Testis (tissue), 2 donors: ENCODE measurements at regions not wholly inside any gene's neighbourhood (a gene's known extent, or its start where the extent isn't known, plus 50 kb on each side); places are given as distances from the start of the nearest gene placed in this dataset.

Source experiments
- CTCF ChIP-seq, 3 experiments: fragments of 450-650 bp in 2 of 3; fragments of 200-600 bp in 1 of 3; sonication (generic) in 1 of 3; IDR thresholded peaks; one replicate each; pipeline ENCODE4 v1.5.1; 2016 to 2019; ENCODE audit warnings: antibody characterized with exemption in 3 of 3, mild to moderate bottlenecking in 2 of 3, moderate library complexity in 1 of 3
- POLR2A ChIP-seq: fragments of 450-650 bp; IDR thresholded peaks from one replicate; pipeline ENCODE4 v1.6.1; 2017; ENCODE audit warnings: antibody characterized with exemption, mild to moderate bottlenecking, moderate library complexity

- TF ChIP-seq CTCF (IDR thresholded peaks at IDR 0.05) (no peak), POLR2A (no peak)
These were observed 1174.7 kb downstream of the ZPLD1 start for GRCh38 chr3:103609472-103609871.
